ENCODE measurements at regions not wholly inside any gene's neighbourhood (a gene's known extent, or its start where the extent isn't known, plus 50 kb on each side); places are given as distances from the start of the nearest gene placed in this dataset.

GRCh38 chr1:117719004-117719403, 113.2 kb downstream of the TENT5C start:
- TF ChIP-seq CTCF (IDR thresholded peaks at IDR 0.05) (no peak), POLR2A (IDR thresholded peaks at IDR 0.05) (no peak)
